Left ventricle myocardium inferior (tissue), 1 donor: ENCODE measurements at regions not wholly inside any gene's neighbourhood (a gene's known extent, or its start where the extent isn't known, plus 50 kb on each side); places are given as distances from the start of the nearest gene placed in this dataset.

Experiments used
- DNase-seq: peaks from one replicate; pipeline ENCODE4 v3.0.0-alpha.2; 2020
- H3K27ac ChIP-seq: fragments of 200-600 bp; replicated peaks from 2 replicates; pipeline ENCODE4 v1.8.0; 2021
- H3K27me3 ChIP-seq: fragments of 200-600 bp; 2 replicates; pipeline ENCODE4 v1.8.0; 2021; ENCODE audit warnings: low read depth
- H3K36me3 ChIP-seq: fragments of 200-600 bp; 2 replicates; pipeline ENCODE4 v1.8.0; 2021
- H3K4me1 ChIP-seq: fragments of 200-600 bp; 2 replicates; pipeline ENCODE4 v1.8.0; 2021
- H3K4me3 ChIP-seq: fragments of 200-600 bp; 2 replicates; pipeline ENCODE4 v1.8.0; 2021; ENCODE audit warnings: mild to moderate bottlenecking, moderate library complexity
- H3K9me3 ChIP-seq: fragments of 200-600 bp; replicated peaks from 2 replicates; pipeline ENCODE4 v1.8.0; 2021
- intact Hi-C: fragments of 100-400 bp; cut with micrococcal nuclease; formaldehyde crosslinking; loops from one replicate; pipeline ENCODE4 v1.11.0; 2022
- TF ChIP-seq, protein P1 (sequence below): fragments of 200-600 bp; IDR thresholded peaks from 2 replicates; pipeline ENCODE4 v1.8.0; 2021; ENCODE audit warnings: antibody characterized with exemption, mild to moderate bottlenecking, borderline replicate concordance
- donor health status: DM: no; HTN: yes; CAD: no; lungs with severe emphysema.

- Histone ChIP-seq H3K36me3 (no peaks in the 10 kb centered on the region), H3K9me3 (peaks cover 3% of the 10 kb centered on the region), H3K27ac (no peak overlapping the region), H3K27me3 (no peaks in the 10 kb centered on the region), H3K4me3 (no peak overlapping the region), H3K4me1 (no peaks in the 10 kb centered on the region)
- DNase-seq: no peak
- intact Hi-C loops: no loop called here
- TF ChIP-seq, protein P1, sequence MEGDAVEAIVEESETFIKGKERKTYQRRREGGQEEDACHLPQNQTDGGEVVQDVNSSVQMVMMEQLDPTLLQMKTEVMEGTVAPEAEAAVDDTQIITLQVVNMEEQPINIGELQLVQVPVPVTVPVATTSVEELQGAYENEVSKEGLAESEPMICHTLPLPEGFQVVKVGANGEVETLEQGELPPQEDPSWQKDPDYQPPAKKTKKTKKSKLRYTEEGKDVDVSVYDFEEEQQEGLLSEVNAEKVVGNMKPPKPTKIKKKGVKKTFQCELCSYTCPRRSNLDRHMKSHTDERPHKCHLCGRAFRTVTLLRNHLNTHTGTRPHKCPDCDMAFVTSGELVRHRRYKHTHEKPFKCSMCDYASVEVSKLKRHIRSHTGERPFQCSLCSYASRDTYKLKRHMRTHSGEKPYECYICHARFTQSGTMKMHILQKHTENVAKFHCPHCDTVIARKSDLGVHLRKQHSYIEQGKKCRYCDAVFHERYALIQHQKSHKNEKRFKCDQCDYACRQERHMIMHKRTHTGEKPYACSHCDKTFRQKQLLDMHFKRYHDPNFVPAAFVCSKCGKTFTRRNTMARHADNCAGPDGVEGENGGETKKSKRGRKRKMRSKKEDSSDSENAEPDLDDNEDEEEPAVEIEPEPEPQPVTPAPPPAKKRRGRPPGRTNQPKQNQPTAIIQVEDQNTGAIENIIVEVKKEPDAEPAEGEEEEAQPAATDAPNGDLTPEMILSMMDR: no peak
These were observed 209.7 kb upstream of the ARHGAP24 start for GRCh38 chr4:85265234-85265633.

DNA sequence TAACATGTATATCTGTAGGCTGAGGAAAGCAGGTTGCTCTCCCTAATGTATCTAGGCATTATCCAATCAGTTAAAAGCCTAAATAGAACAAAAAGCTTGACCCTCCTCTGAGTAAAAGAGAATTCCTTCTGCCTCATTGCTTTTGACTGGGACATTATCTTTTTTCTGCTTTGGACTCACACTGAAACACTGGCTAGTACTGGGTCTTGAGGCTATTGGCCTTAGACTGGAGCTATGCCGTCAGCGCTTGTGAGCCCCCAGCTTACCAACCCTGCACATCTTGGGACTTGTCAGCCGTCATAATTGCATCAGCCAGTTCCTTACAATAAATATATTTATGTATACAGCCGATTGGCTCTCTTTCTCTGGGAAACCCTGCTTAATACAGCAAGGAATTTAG lies 206.8 kb upstream of the ARHGAP24 start:
- Histone ChIP-seq H3K4me1 (no peaks in the 10 kb centered on the region), H3K27ac (no peak overlapping the region), H3K4me3 (no peak overlapping the region), H3K36me3 (no peaks in the 10 kb centered on the region), H3K9me3 (peaks cover 15% of the 10 kb centered on the region), H3K27me3 (no peaks in the 10 kb centered on the region)
- TF ChIP-seq, protein P1: no peak
- intact Hi-C loops: no loop called here
- DNase-seq: no peak

DNA sequence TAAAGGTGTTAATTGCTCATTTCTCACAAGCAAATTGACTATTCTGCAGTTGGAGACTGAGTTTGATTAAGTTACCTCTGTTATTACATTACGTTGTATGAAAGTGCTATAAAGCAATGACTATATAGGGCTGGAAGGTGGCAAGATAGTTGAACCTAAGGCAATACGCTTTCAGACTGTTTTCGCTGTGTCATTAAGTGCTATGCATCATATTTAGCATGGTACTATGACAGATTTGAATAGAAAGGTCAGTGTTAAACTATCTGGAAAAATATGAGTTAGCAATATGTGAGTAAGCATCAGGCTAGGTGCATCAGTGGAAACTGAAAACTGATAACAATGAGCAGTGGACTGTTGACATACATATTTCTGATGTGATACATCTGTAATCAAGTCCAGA lies 206.0 kb upstream of the ARHGAP24 start:
- H3K27me3 ChIP-seq: no peaks in the 10 kb centered on the region
- TF ChIP-seq, protein P1: no peak
- no peaks in the 10 kb centered on the region for H3K4me1 ChIP-seq
- H3K4me3 ChIP-seq: no peak overlapping the region
- H3K27ac ChIP-seq: no peak overlapping the region
- no peak for DNase-seq
- peaks cover 22% of the 10 kb centered on the region for H3K9me3 ChIP-seq
- intact Hi-C loops: no loop called here
- H3K36me3 ChIP-seq: no peaks in the 10 kb centered on the region

DNA sequence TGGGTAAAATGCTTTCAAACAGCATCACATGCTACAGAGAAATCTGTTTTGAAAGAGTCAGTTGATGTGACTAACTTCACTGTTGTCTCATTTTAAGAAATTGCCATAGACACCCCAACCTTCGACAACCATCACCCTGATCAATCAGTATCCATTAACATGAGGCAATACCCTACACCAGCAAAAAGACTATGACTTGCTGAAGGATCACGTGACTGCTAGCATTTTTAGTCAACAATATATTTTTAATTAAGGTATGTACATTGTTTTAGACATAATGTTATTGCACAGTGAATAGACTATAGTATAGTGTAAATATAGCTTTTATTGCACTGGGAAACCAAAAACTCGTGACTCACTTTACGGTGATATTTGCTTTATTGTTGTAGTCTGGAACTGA lies 200.0 kb upstream of the ARHGAP24 start:
- Histone ChIP-seq H3K27me3 (no peaks in the 10 kb centered on the region), H3K27ac (no peak overlapping the region), H3K36me3 (no peaks in the 10 kb centered on the region), H3K4me1 (no peaks in the 10 kb centered on the region), H3K4me3 (no peak overlapping the region), H3K9me3 (peaks cover 32% of the 10 kb centered on the region)
- intact Hi-C loops: no loop called here
- TF ChIP-seq, protein P1: no peak
- no peak for DNase-seq

GRCh38 chr4:85280963-85281362 lies 194.0 kb upstream of the ARHGAP24 start:
- no peak overlapping the region for H3K4me3 ChIP-seq
- TF ChIP-seq, protein P1: no peak
- no peaks in the 10 kb centered on the region for H3K36me3 ChIP-seq
- no peak for DNase-seq
- H3K4me1 ChIP-seq: peaks cover 4% of the 10 kb centered on the region
- H3K27ac ChIP-seq: no peak overlapping the region
- peaks cover 7% of the 10 kb centered on the region for H3K9me3 ChIP-seq
- no peaks in the 10 kb centered on the region for H3K27me3 ChIP-seq
- intact Hi-C loops: no loop called here

GRCh38 chr4:85291226-85291625 lies 183.7 kb upstream of the ARHGAP24 start:
- TF ChIP-seq, protein P1: no peak
- H3K9me3 ChIP-seq: peaks cover 41% of the 10 kb centered on the region
- intact Hi-C loops: no loop called here

More at GRCh38 chr4:85291226-85291625, 183.7 kb upstream of the ARHGAP24 start:
- Histone ChIP-seq H3K27me3 (no peaks in the 10 kb centered on the region), H3K4me3 (no peak overlapping the region), H3K36me3 (no peaks in the 10 kb centered on the region), H3K4me1 (no peaks in the 10 kb centered on the region), H3K27ac (no peak overlapping the region)
- DNase-seq: no peak
